Thoracic aorta (tissue), 2 donors: ENCODE measurements at regions not wholly inside any gene's neighbourhood (a gene's known extent, or its start where the extent isn't known, plus 50 kb on each side); places are given as distances from the start of the nearest gene placed in this dataset.

ENCODE experiments used
- ATAC-seq: fragments of 150-250 bp; one replicate; pipeline ENCODE4 v1.8.0; 2017; ENCODE audit warnings: low read depth; ENCODE audit not compliant: insufficient number of reproducible peaks, low FRiP score
- DNase-seq: peaks from one replicate; pipeline ENCODE4 v3.0.0-alpha.2; 2020; ENCODE audit warnings: low spot score
- H3K27ac ChIP-seq, 2 donors: fragments of 200-600 bp; sonication (generic); 1 replicate in 1 of 2; 2 replicates in 1 of 2; pipeline ENCODE4 v1.5.1; 2016; ENCODE audit warnings: mild to moderate bottlenecking in 2 of 2, moderate library complexity in 2 of 2
- H3K27me3 ChIP-seq: fragments of 200-600 bp; sonication (generic); replicated peaks from 2 replicates; pipeline ENCODE4 v1.6.0; 2016; ENCODE audit warnings: mild to moderate bottlenecking; ENCODE audit not compliant: insufficient read depth
- H3K36me3 ChIP-seq: fragments of 200-600 bp; sonication (generic); one replicate; pipeline ENCODE4 v1.5.1; 2016
- H3K4me1 ChIP-seq, 2 donors: fragments of 200-600 bp; sonication (generic); 1 replicate in 1 of 2; 2 replicates in 1 of 2; pipeline versions ENCODE4 v1.5.1 to v1.6.0; 2016; ENCODE audit warnings: low read depth in 2 of 2, mild to moderate bottlenecking in 1 of 2; ENCODE audit not compliant: control insufficient read depth in 1 of 2
- H3K4me3 ChIP-seq: fragments of 200-600 bp; sonication (generic); 2 replicates; pipeline ENCODE4 v1.5.1; 2016; ENCODE audit warnings: mild to moderate bottlenecking
- H3K9me3 ChIP-seq: fragments of 200-600 bp; sonication (generic); 2 replicates; pipeline ENCODE4 v1.5.1; 2016
- CTCF ChIP-seq: fragments of 200-600 bp; sonication (generic); IDR thresholded peaks from one replicate; pipeline ENCODE4 v1.5.1; 2019; ENCODE audit warnings: antibody characterized with exemption

- Histone ChIP-seq H3K9me3 (no peaks in the 10 kb centered on the region), H3K36me3 (no peaks in the 10 kb centered on the region), H3K4me1 (no peaks in the 10 kb centered on the region), H3K27me3 (no peaks in the 10 kb centered on the region), H3K27ac (no peak overlapping the region), H3K4me3 (no peak overlapping the region)
- DNase-seq (no peak), ATAC-seq (no peak)
- no peak for TF ChIP-seq CTCF
Observed at GRCh38 chr11:110984693-110985092, 260.8 kb upstream of the POU2AF2 start.

- no peak for TF ChIP-seq CTCF
- ATAC-seq (no peak), DNase-seq (no peak)
- no peak overlapping the region for H3K27ac ChIP-seq
- no peaks in the 10 kb centered on the region for H3K36me3 ChIP-seq
- H3K9me3 ChIP-seq, result no peaks in the 10 kb centered on the region
- no peak overlapping the region for H3K4me3 ChIP-seq
- no peaks in the 10 kb centered on the region for H3K4me1 ChIP-seq
- no peaks in the 10 kb centered on the region for H3K27me3 ChIP-seq
Observed at GRCh38 chr11:110984147-110984546, 261.4 kb upstream of the POU2AF2 start.

GRCh38 chr11:110982214-110982613 is 263.3 kb upstream of the POU2AF2 start:
- no peak for ATAC-seq
- Histone ChIP-seq H3K9me3 (no peaks in the 10 kb centered on the region), H3K4me3 (no peak overlapping the region), H3K27ac (no peak overlapping the region), H3K27me3 (no peaks in the 10 kb centered on the region), H3K36me3 (no peaks in the 10 kb centered on the region), H3K4me1 (no peaks in the 10 kb centered on the region)
- TF ChIP-seq CTCF, result no peak
- DNase-seq, result no peak

- H3K36me3 ChIP-seq, result no peaks in the 10 kb centered on the region
- no peak overlapping the region for H3K27ac ChIP-seq
- DNase-seq (no peak), ATAC-seq (no peak)
- H3K4me1 ChIP-seq, result no peaks in the 10 kb centered on the region
- H3K4me3 ChIP-seq, result no peak overlapping the region
- TF ChIP-seq CTCF, result no peak
- no peaks in the 10 kb centered on the region for H3K27me3 ChIP-seq
- H3K9me3 ChIP-seq, result no peaks in the 10 kb centered on the region
Observed at GRCh38 chr11:110979696-110980095, 265.8 kb upstream of the POU2AF2 start.

GRCh38 chr11:110977661-110978060 is 265.4 kb upstream of the ARHGAP20 start:
- no peaks in the 10 kb centered on the region for H3K27me3 ChIP-seq
- H3K4me3 ChIP-seq, result no peak overlapping the region
- no peak overlapping the region for H3K27ac ChIP-seq
- ATAC-seq, result no peak
- H3K9me3 ChIP-seq, result no peaks in the 10 kb centered on the region
- H3K4me1 ChIP-seq, result no peaks in the 10 kb centered on the region
- no peak for DNase-seq
- H3K36me3 ChIP-seq, result no peaks in the 10 kb centered on the region
- no peak for TF ChIP-seq CTCF
